NCI-H1092 treated with DMSO at 0.1 percent for 48 hours (cell line): ENCODE measurements at regions not wholly inside any gene's neighbourhood (a gene's known extent, or its start where the extent isn't known, plus 50 kb on each side); places are given as distances from the start of the nearest gene placed in this dataset.

Experiments used
- DNase-seq: peaks from one replicate; lab custom pipeline; 2025; lab: John Stamatoyannopoulos, UW

- DNase-seq: no peak
Measured at GRCh38 chr1:239600588-239600987, 214.2 kb downstream of the CHRM3 start.

GRCh38 chr1:239601108-239601507 is 214.7 kb downstream of the CHRM3 start:
- DNase-seq: no peak

GRCh38 chr1:239603530-239603929 is 217.2 kb downstream of the CHRM3 start:
- no peak for DNase-seq

DNA sequence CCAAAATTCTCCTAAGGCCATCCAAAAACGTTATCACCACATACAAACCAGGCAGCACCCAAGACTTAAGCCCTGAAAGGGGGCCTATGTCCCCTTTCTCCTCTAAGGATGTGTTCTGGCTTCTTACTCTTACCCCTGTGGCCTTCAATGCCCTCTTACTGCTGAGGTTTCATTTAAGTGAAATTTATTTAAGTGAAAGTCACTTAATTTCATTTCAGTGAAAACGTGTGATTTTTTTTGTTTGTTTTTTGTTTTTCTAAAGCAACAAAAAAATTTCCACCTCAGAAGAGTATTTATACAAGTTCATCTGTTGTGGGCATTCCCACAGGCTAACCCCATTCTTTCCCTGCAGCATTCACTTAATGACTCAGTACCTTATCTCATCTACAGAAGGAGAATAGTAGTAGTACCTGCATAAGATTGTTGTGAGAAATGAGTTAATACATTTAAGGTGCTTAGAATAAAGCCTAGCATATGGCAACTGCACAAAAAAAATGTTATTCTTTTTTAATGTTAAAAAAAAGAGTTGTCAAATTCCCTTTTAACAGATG is 220.6 kb downstream of the CHRM3 start:
- no peak for DNase-seq

DNA sequence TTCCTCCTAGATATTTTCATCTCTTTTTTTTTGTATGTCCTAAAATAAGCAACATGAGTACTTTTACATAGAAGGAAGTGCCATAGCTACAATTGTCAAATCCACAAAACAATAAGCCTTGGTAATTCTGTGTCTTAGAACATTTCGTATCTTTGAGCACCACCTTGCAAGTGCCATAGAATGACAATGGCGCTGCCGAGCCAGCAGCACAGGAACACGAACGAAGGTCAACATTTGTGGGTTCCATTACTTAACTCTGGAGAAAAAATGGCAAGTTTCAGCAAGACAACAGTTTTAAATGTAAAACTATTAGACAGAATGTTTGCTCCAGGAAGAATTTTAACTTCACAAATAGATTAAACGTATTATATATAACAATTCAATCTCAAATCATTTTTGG is 222.1 kb downstream of the CHRM3 start:
- DNase-seq: no peak

DNA sequence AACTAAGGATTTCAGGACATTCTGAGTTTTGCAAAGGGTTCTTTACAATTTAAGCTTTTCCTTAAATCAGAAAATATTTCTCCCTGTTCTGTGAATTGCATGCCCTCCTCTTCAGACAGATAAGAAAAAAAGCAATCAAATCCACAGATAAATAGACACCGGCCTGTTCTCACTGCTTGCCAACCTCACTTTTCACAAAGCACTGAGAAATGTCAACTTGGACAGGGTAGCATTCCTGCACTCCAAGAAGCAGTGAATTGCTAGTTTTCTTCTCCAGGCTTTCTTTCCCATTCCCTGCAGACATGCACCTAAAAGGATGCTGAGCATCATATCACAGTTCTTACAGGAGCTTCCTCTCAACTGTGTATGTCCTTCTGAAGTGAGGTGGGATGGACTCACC is 226.0 kb downstream of the CHRM3 start:
- no peak for DNase-seq

DNA sequence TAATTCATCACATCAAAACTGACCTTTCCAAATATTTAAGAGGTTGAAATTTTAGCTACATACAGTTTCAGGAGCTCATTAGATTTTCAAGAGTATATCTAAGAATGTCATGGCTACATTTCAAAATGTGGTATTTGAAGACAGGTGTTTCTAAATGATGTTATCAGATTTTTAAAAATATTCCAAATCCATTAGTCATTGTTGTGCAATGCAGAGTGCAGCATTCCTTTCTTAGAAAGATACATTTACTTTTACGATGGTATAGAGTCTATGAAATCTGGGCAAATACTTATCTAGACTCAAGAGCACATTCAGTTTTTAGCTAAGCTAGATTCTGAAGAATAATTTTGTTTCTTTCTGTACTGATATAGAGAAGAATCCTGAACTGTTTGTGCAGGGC is 230.3 kb downstream of the CHRM3 start:
- DNase-seq: no peak

DNA sequence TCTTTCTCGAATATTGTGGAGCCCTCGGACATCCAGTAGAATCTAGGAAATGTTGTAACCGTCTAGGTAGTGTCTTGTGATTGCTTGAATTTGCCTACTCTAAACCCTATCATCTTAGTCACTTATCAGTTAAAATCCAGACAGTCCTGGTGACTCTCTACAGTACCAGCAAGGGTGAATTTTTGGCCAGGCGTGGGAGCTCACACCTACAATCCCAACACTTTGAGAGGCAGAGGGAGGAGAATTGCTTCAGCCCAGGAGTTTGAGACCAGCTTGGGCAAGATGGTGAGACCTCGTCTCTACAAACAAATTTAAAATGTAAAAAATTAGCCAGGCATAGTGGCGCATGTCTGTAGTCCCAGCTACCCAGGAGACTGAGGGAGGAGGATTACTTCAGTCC is 230.9 kb downstream of the CHRM3 start:
- no peak for DNase-seq

DNA sequence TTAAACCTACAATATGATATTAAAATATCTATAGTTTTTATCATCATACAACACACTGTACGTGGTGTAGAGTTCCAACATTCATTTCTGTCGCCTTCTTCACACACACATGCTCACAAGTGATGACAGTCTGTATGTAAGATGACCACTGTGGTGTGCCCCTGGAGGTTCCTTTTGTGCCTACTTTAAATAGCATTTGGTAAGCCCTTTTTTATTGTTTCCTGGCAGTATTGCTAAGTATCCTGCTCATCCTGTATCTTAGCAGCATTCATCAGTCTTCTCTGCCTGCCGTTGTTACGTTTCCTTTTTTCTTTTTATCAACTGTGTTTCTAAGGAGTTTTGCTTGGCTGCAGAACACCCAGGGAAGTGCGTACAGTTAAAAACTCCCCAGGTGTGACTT is 231.4 kb downstream of the CHRM3 start:
- no peak for DNase-seq

- no peak for DNase-seq
Measured at GRCh38 chr1:239619190-239619589, 232.8 kb downstream of the CHRM3 start.

DNA sequence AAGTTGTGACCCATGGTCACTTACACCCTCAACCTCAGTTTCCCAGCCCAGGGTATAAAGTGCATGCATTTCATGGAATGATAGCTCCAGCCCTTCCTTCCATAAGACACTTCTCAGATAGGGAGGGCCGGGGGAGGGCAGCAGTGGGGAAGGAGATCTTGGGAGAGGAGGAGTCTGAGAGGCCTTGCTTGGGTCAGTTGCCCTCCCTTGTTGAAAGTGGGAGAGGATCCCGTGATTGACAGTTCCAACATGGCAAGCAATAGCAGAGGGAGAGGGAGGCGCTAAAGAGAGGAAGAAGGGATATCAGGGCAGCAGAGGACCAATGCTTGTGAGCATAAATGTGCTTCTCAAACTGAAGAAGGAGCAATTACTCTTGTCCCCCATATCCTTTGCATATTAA is 244.4 kb downstream of the CHRM3 start:
- DNase-seq: no peak

DNA sequence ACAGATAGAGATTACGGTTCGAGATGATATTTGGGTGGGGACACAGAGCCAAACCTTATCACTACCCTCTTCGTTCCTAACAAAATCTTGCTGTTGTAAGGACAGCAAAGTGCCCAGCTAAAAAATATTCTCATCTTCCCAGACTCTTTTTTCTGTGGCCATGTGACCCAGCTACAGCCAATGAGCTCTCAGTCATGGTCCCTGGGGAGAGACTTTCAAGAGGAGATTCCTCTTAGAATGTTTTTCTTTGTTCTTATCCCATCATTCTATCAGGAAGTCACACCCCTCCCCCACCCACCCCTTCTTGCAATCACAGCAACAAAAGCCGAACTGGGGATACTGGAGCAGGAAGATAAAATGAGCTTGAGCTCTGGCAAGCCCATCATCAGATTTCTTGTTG is 247.1 kb downstream of the CHRM3 start:
- DNase-seq: no peak

DNA sequence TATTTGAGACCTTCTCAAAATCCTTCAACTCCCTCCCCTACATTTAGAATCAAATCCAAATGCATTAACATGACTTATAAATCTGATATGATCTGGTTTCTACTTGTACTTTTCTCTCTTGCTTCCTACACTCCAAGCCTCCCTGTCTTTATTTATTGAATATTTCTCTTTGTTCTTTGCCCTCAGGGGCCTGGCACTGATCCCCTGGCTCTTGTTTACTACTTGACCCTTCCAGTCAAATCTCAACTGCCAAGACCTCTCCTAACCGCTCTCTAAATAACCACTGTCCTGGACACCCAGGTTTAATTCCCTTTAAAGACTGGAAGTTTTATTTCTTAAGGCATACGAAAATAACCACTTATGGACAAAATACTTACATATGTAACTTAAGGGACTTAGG is 248.9 kb downstream of the CHRM3 start:
- DNase-seq: no peak

- DNase-seq: no peak
Measured at GRCh38 chr1:239636347-239636746, 250.0 kb downstream of the CHRM3 start.

DNA sequence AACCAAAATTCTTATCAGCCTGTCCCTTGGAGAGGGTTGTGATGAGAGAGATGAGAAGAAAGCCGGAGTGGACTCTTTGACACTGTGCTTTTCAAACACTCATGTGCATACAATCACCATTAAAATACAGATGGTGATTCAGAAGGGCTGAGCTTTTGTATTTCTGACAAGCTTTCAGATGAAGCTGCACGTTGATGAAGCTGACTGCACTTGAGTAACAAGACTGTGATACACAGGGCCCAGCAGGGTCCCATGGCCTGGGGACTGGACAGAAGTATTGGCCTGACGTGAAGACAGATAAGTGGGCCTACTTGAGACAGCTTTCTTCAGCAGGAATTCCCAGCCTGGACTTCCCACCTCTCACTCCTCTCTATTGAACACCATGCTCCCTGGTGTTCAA is 258.2 kb downstream of the CHRM3 start:
- no peak for DNase-seq

DNA sequence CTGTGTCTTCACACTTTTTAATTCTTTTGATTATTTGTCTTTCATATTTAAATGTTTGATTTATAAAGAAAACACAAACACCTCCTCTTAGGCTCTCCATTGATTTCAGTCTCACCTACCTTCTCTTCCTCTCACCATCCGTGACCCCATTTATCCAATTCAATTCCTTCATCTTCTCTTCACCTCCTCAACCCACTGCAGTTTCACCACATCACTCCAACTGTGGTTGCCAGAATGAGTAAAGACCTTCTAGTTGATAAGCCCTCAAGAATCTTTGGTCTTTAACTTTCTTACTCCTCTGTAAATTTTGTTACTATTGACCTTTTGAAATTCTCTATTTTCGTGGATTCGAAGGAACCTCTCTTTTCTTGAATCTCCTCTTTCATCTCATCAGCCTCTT is 260.7 kb downstream of the CHRM3 start:
- no peak for DNase-seq

GRCh38 chr1:239647964-239648632 is 261.7 kb downstream of the CHRM3 start:
- DNase-seq: no peak

DNA sequence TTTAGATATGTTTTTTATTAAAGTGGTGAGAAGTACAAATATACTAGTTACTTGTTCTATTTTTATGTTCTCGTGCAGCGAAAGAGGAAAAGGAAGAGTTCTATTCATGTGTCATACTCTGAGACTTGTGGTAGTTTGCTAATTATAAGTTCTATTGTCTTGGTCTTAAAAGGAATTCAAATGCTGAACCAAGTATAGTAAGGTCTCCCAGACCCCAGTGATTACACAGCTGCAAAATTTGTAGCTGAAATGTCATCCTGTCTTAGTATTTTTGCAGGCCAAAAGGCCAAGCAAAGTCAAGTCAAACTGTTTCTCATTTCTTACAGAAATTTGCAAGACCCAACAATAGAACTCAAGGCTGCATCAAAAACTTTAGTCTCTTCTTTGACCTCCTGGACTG is 268.7 kb downstream of the CHRM3 start:
- DNase-seq: no peak

- no peak for DNase-seq
Measured at GRCh38 chr1:239657291-239657690, 270.9 kb downstream of the CHRM3 start.

DNA sequence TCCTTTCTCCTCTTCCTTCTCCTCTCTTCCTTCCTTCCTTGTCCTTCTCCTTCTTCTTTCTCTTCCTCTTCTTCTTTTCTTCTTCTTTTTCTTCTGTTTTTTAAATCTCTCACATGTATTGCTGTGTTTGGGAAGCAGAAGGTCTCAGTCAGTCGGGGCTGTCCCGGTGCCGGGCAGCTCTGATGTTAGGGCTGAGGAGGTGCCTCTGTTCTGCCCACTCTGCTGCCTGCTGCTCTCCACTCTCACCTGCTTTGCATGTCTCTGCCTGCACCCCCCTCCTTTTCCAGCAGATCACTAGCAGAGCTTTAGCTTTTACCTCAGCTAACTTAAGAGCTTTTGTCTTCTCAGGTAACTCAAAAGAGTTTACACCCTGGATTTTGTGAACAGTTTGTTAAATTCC is 276.6 kb downstream of the CHRM3 start:
- no peak for DNase-seq

DNA sequence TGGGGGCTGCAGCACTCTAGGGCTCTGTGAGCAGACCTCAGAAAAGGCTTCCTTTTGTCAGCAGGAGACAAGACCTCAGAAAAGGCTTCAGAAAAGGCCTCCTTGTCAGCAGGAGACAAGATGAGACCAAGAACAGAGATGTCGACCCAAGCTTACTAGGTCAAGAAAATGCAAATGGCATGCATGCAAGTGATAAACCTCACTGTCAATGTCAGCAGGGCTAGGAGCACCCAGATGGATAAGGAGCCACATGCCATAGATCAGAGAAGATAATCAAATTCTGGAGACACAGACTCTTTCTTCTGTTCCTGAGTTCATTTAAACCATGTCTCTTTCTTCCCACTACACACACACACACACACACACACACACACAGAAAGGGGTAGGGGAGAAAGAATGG is 285.9 kb downstream of the CHRM3 start:
- no peak for DNase-seq

GRCh38 chr1:239675735-239676134 is 289.4 kb downstream of the CHRM3 start:
- no peak for DNase-seq

DNA sequence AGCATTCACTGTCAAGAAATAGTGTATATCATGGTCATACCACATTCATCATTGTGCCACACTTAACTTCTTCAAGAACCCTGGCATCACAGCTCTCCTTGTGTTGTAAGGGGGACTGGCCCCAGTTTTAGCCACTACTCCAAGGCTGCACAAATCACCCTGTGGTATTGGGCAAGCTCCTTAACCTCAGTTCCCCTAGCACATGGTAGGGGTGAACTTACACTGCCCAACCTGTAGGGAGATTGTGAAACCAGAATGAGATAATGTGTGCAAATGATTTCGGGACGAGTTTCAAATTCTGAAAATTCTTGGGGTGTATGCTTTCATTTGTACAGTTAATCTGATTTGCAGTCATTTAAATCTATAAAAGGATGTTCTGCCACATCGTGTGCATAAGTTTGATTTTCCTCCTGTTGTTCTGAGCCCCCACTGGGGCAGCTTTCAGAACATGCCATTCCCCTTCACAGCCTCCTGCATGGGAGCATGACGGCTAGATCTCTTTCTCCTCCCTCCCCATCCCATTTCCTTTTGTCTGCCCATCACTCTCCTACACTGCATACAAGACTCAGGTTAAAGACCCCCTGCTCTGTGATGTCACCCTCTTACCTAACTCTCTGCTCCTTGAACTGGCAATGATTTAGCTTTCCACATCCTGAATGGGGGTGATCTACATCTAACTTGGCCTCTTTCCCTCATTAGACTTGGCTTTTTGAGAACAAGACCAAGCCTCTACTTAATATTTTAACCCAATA is 290.3 kb downstream of the CHRM3 start:
- no peak for DNase-seq

- no peak for DNase-seq
Measured at GRCh38 chr1:239677362-239677761, 291.0 kb downstream of the CHRM3 start.
